22Rv1 (cell line): ENCODE measurements at regions not wholly inside any gene's neighbourhood (a gene's known extent, or its start where the extent isn't known, plus 50 kb on each side); places are given as distances from the start of the nearest gene placed in this dataset.

Experiments
- H3K27ac ChIP-seq: fragments of 450-650 bp; 2 replicates; pipeline ENCODE4 v1.5.1; 2017
- CTCF ChIP-seq: fragments of 450-650 bp; IDR thresholded peaks from 2 replicates; pipeline ENCODE4 v1.5.1; 2017; ENCODE audit warnings: mild to moderate bottlenecking
- ZFX ChIP-seq: fragments of 450-650 bp; IDR thresholded peaks from 2 replicates; pipeline ENCODE4 v1.6.1; 2017; ENCODE audit warnings: antibody characterized with exemption, borderline replicate concordance

- no peak overlapping the region for H3K27ac ChIP-seq
- TF ChIP-seq CTCF (no peak), ZFX (no peak)
These were observed 53.6 kb upstream of the FRY start for GRCh38 chr13:31978021-31978420.

GRCh38 chr13:31980830-31981229 is 50.7 kb upstream of the FRY start:
- TF ChIP-seq ZFX (no peak), CTCF (no peak)
- peak overlapping the region; percentile 17 for H3K27ac ChIP-seq
